ENCODE measurements at regions not wholly inside any gene's neighbourhood (a gene's known extent, or its start where the extent isn't known, plus 50 kb on each side); places are given as distances from the start of the nearest gene placed in this dataset.

DNA sequence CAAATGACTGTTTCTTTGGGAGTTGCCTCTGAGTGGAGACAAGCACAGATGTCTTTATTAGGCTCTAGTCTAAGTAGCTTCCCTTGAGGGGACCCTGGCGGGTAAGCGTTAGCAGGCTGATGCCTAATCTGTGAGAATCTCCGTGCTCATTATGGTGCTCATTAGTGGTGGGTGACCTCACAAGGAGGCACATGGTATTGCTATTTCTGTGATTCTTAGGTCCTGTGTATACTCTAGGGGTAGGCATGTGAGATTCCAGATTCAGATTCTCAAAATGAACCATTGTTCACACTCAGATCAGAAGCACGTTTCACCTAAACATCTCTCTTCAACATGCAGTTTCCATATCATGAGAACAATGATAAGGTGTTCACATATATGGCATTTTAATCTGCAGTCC, 809.7 kb downstream of the NR2F2 start:
- FAIRE-seq = no peak

DNA sequence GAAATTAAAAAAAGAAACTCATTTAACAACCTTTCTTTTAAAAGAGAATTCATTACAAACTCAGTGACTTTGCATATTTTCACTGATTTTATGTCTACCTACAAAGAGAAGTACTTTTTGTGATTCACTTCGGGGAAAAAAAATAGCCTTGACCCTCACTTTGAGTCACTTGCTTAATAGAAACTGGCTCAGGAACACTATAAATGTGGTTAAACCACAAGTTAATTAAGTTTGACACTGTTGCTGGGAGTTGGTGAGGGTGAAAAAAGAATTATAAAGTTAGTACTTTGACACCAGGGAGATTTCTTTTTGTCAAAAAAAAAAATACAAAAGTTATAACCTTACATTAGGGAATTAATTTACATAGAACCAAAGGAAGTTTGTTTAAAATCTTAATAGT, 810.9 kb downstream of the NR2F2 start:
- FAIRE-seq = no peak

DNA sequence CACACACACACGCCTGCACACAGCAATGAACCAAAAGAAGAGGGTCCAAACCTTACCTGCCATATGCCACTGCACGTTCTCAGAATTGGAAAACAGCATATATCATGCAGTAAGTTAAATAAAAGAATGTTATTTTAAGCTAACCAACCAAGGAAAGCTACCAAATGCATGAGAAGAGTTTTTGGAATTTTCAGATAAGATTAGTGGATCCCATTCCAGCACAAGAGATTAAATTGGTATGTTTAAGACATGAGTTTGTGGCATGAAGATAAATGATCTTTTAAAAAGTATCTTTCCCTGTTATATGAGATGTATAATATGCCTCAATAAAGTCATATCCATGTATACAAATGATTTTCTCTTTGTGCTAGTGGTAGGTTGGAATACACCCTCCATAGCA, 811.4 kb downstream of the NR2F2 start:
- FAIRE-seq = no peak

DNA sequence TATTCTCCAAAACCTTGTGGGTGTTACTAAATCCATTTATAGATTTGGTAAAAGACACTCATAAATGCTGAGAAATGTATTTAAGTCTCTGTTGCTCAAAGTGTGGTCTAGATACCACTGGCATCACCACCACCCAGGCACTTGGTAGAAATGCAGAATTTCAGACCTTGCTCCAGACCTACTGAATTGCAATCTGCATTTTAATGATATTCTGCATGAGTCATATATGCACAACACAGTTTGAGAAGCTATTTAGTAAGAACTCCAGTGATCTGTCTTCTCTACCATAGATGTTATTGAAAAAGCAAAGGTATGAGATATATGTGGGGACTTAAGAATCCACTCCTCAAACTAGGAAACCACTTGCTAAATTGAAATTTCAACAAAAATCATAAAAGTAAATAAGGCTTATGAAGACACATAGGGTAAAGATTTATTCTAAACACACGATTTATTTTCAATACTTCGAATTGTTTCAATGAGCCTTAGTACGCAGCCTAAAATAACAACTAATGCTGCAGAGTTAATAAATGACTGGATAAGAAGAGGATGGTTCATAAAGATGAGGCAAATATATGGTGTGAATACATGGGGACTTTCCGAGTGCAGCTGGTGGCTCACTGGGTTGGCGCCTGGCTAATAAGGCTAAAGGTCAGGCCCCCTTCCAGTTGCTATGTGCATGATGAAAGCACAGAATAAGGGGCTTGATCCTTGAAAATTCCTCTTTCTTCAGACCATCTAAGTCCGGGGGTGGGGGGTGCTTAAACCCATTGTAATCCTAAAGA, 813.3 kb downstream of the NR2F2 start:
- no peak for FAIRE-seq

DNA sequence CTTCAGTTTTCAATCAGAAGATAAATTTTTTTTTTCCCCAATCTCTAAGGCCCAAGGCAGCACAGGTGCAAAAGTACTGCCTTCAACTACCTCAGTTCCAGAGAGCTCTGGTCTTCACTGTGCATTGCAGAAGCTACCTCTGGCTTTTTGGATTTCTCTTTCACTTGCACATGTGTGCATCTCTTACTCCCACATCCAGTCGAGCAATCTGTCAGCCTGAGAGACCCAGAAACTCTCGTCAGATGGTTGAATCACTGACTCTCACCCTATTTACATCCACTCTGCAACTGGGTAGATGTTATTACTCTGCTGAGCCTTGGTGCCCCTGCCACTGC, 813.8 kb downstream of the NR2F2 start:
- no peak for FAIRE-seq

DNA sequence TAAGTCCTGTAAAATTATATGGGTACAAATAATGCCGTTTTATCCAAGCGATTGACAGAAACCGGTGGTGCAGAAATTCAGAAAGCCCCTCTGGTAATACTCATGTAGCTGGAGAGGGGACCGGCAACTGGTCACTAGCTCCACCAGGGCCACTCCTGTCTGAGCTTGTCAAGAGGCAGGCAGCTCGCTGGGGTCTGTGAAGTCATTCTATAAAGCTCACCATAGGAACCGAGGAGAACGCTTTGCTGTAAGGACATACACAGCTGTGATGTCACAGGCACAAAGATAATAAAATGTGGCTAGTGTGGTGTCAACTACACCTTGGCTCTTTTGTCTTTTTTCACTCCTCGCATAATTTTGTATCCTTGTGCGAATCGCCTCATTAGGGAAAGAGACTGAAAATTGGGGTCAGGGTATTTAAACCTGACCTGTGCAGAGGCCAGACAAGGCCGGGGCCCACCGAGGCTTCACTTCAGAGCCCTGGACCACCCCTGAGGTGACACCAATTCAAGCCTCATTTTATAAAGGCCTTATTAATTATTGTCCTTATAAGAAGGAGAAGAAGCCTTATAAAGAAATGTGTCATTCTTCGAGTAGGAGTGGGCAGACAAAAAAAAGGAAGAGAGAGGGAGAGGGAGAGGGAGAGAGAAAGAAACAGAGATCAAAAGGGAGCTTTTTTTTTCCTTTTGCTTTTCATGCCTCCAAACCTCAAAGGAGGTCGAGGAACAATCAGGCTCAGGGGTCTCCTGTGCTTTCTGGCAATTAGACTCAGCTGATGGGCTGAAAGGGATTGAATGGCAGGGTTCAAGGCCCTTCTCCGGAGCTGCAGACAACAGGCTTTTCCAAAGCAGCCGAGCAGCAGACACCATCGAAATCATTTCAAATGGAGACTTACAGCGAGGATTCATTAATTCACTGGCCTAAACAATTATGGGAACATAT, 813.3 kb upstream of the ARRDC4 start:
- FAIRE-seq = no peak

DNA sequence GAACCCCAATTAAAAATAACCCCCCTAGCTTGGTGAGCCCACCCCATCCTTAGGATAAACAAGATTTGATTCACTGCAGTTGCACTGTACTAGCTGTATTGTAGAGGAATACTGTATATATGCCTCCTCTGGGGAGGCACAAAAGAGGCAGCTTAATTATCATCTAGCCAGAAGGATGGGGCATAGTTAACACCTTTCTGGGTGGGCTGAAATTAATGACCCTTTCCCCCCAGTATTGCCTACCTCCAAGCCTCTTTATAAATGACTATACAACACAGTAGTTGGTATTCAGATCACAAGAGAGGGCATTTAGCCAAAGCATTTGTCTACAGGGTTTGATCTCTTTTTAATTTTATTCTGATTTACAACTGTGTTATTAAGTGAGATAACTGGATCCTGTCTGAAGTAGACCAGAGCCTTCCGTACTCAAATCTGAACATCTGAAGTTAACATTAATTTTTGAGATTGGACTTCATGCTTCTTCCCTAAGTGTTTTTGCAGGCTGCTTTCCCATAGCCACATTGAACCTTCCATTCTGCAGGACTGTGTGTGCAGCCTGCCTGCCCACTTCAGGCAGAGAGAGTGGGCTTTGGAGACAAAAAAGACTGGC, 807.0 kb upstream of the ARRDC4 start:
- FAIRE-seq = no peak

DNA sequence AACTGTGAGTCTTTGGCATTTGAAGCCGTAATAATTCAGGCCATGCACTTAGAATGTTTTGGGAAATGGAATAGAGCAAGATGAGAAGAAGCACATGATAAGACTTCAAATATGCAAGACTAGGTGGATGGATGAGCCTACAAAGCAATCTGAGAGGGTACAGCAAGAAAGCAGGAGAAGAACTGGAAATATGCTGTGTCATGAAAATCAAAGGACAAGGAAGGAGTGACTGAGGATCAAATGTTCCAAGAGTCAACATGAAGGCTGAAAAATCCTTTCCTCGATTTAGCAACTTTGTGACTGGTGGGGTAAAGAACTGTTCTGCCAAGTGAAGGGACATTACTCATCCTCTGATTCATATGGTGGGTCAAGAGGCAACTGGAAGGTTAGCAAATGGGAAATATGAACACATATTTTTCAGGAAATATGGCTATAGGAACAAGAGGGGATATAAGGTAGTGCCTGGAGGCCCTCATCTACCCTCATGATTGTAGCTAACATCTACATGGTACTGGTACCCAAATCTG, 803.7 kb upstream of the ARRDC4 start:
- no peak for FAIRE-seq

DNA sequence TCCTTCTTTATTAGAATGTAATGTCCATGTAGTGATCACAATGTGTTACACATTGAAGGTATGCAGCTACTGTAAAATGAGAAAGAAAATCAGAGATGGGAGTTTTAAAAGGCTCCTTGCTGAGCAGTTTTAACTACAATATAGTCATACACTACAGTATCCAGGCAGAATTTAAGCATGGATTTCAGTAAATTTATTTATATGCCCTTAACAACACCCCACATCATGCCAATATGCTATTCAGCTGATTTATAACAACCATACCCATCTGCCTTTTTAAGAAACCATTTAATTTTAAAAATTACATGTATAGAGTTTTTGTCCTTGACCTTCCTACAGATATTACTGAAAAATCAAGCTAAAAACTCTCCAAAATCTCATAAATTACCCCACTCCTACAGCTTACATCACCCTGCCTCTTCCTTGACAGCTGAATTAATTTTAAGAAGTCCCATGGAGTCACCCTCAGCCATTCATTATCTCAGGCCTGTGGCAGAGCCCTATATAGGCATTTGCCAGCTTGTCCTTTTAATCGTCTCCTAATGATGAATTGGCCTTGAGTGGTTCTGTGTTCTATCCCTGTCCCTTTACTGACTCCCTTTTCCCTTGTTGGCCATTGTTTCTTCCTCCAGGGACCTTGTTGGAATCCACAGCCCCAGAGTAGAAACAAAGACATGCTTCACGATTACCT, 797.6 kb upstream of the ARRDC4 start:
- FAIRE-seq = no peak

DNA sequence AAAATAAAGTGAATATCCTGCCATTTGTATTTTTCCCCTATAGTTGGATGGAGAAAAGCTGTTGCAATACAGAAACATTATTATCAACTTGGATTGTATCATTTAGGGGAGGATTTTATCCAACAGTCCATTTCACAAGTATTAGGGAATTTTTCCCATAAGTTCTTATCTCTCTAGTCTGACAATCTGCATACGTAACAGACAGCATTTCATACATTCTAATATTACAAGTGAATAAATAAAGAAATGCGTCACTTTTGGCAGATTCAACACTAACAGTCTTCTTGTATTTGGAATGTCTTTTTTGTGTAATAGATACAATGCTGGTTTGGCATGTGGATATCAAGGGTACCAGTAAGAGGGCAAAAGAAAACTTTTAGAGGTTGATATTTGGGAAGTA, 795.3 kb upstream of the ARRDC4 start:
- FAIRE-seq = no peak

DNA sequence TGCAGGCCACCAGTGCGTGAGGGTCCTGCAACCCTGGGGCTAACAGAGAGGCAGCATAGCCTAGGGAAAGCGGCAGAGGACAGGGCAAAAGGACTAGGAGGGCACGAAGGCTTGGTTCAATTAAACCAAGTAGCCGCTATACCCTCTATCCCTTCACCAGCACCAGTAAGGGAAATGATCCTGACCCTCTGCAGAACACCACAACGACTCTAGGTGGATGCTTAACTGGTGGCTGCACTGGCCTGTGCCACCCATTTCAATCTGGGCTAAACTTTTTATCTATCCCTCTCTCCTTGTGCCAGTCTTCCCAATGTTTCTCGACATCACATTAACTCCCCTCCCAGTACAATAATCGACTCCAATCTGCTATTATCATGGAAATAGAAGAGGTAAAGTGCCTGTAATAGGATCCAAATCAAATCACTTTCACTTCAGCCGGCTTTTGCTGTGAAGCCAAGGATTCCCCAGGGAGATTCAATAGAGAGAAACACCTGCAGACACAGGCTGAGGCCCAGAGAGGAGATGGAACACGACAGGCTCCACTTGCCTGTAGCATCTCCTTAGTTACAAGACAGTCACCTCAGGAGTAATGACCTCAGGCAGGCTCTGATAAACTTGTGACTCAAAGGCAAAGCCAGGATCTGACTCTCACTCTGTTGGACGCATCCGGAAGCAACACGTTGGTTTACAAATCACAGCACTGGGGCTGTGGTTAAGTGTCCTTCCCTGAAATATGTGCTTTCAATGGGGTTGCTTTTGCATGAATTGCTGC, 791.6 kb upstream of the ARRDC4 start:
- no peak for FAIRE-seq

DNA sequence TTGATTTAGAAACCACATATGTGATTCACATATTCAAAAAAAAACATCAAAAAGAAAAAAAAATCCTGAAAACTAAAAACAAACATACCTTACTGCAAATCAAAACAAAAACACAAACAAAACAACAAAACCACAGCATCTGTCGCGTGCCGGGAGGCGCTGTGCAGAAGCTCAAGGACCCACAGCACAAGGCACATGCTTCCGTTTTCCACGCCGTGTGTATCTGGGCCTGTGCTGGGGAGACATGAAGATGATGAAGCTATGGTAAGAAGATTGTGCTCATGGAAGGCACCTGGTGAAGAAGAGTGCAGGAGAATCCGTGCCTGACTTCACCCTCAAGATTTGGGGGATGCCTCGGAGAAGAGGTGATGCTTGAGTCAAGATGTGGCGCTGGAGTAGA, 788.9 kb upstream of the ARRDC4 start:
- FAIRE-seq = no peak

DNA sequence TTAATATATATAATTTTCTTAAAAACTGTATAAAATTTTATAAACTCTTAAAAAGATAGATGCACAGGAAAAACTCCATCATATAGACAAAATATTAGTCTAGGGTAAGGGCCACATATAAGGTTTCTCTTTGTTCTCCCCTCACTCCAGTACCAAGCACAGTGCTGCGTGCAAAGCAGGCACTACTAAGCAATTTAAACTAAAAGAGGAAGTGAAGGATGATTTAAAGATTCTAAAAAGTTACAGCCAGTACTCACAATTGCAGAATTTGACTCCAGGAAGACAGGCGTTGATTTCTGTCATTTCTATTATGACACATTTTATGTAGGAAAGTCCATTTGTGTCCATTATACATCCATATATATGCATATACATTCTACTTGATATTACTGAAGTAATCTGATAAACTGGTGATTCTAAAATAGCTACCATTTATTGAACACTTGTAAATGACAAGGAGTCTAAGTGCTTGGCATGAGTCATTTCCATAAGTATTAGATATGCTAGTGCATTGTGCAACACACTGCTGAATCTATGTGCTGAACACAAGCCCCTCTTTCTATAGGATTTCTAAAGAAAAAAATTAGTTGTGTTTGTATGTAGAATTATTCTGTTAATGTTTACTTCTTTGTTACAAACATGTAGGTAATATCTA, 785.5 kb upstream of the ARRDC4 start:
- FAIRE-seq = no peak

DNA sequence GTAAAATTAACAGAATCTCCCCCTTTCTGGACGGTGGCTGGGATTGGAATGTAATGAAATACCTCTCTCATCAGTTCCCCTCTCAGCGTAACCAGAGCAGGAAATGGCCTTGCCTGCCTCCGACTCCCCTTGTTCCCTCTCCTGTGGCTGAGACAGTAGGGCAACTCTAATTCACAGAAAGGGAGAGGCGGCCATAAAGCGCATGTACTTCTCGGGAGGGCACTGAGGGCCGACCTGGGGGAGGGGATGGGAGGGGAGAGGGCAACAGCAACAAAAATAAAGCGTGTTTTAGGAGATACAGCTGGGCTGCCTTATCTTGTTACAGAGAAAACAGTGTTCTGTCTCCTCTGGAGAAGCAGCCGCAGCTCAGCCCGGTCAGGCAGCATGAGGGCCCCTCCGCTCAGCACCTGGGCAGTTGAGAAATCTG, 783.3 kb upstream of the ARRDC4 start:
- no peak for FAIRE-seq

DNA sequence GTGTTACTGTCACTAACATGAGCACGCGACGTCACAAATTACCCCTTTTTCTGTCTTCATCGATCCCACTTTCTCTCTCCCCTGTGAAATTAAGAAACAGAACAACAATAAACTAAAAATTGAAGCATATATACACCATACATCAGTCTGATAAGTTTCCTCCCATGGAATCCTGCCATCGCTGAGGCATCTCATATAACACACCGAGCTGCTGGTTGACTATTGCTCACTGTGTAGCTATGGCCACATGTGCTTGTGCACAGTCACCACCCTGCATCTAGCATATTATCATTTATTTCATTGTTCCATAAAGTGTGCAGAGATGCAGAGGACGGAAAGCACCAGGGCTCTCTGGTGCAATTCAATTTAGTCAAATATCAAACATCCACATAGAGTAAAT, 777.9 kb upstream of the ARRDC4 start:
- no peak for FAIRE-seq

DNA sequence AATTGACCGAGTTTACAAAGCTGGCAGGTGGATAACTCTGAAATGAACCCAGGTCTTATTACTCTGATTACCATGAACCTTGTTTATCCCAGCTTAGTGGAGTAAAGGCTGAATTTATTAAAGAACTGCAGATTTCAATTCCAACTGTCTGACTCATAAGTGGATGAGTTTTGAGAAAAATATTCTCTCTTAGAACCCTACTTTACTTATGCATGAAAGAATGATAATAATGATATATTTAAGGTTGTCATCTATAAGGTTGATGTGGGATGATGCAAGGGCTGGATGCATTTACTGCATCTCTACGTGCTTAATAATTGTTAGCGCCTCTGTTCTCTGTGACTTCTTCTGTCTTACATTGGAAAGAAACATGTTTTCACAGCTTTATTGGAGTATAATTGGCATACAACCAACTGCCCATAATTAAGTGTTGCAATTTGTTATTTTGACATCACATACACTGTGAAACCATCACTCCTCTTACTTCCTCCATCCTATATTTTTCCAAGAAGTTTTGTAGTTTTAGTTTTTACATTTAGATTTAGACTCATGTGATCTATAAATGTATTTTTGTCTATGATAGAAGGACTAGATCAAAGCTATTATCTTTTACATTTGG, 771.2 kb upstream of the ARRDC4 start:
- FAIRE-seq = no peak

DNA sequence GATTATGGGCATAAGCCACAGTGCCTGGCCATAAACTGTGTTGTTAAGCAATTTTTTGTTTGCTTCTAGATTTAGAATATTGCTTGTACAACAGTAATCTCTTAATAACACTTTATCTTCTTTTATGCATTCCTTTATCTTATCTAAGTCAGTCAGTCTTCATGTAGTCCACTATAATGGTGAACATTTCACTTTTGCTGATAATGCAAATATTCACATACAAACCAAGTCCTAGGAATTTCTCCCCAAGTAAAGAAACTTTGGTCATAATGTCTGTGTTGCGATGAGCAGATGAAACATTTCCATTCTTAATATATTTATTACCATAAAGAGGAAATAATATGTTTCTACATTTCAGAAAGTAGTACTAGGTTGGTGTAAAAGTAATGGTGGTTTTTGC, 765.8 kb upstream of the ARRDC4 start:
- FAIRE-seq = no peak

DNA sequence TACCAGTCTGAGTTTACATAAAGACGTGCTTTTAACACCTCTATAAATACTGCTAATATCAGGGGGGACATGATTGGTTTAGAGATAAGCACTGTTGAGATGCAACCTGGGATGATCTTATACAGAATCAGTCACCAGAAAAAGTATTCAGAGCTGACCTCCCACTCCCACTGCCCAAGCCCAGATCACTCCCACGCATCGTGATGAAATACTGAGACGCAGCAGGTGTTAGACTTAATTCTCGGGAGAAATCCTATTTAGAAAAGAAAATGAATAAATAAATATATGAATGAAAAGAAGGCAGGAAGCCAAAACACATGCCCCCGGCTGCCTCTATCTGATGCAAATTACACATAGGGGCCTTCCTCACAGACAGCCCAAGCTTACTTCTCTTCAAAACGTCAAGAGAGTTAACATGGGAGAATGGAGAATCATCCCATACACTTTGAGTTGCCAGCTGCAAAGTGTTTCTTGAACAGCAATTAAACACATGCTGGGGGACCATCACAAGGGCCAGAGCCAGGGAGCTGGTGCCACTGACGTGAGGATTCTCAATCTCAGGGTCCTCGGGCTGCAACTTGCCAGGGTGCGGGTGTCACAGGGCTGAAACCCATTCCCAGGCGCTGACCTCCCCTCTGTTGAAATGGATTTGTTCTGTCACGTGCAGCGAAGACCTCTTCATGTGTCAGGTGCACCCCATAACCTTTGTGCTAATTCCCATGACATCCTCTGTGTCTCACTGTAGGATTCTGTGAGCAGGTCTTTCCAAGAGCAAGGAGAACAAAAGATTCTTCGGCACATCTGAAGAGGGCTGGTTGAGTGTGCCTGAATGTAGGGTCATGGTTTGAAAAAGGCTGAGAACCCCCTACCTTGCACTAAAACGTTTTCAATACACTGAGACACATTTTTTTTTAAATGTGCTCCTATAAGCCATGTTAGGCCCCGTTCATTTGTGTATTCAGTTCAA, 764.2 kb upstream of the ARRDC4 start:
- FAIRE-seq = no peak

DNA sequence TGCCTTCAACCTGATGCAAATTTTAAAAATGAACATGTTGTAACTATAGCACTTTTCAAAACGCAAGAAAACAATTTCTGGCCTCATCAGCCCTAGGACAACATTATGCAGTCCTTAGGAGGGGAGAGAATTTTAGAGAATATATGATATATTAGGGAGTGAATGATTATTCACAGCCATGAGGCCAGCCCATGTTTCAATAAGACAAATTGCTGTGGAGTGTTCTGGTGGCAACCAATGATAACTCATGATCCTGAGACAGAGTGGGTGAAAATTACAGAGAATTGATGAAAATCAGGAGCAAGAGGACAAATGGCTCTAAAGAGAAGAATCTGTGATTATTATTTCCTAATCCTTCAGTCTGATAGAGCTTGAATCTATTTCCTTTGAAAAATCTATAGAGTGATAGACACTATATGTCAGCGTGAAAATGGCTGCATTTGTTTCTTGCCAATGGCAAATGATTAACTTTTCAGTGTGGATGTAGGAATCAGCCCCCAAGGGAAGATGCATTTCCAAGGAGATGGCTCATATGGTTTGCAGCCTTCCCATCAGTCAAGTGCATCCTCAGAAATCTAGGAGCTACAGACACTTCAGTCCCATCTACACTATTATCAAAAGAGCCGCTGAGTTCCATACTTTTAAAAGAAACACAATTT, 761.0 kb upstream of the ARRDC4 start:
- no peak for FAIRE-seq

Data from islet of Langerhans (tissue), 1 donor.